ENCODE measurements at regions not wholly inside any gene's neighbourhood (a gene's known extent, or its start where the extent isn't known, plus 50 kb on each side); places are given as distances from the start of the nearest gene placed in this dataset.

GRCh38 chr1:194693244-194693643 is 1506.8 kb upstream of the B3GALT2 start:
- Mint-ChIP-seq H3K27me3 (no peaks in the 10 kb centered on the region), H3K9me3 (peaks cover 0 to 3% (median 0%) of the 10 kb centered on the region in 7 donors), H3K4me3 (no peak overlapping the region), H3K4me1 (no peaks in the 10 kb centered on the region), H3K27ac (no peak overlapping the region), H3K36me3 (no peaks in the 10 kb centered on the region)
- Histone ChIP-seq H3K27me3 (ENCODE audit: control insufficient read depth, insufficient read depth, low read length) (no peaks in the 10 kb centered on the region), H3K4me3 (ENCODE audit: low read depth, low read length) (no peak overlapping the region), H3K4me1 (ENCODE audit: control insufficient read depth, insufficient read depth, low read length, poor library complexity, severe bottlenecking) (no peaks in the 10 kb centered on the region), H3K27ac (ENCODE audit: insufficient read depth, low read length, poor library complexity, severe bottlenecking) (no peak overlapping the region), H3K9me3 (ENCODE audit: control insufficient read depth in 2 of 2, low read length in 2 of 2) (no peaks in the 10 kb centered on the region), H3K36me3 (ENCODE audit: control insufficient read depth, insufficient read depth, low read length) (no peaks in the 10 kb centered on the region)
- DNase-seq (no peak), ATAC-seq (ENCODE audit: low read depth in 2 of 2) (no peak)

DNA sequence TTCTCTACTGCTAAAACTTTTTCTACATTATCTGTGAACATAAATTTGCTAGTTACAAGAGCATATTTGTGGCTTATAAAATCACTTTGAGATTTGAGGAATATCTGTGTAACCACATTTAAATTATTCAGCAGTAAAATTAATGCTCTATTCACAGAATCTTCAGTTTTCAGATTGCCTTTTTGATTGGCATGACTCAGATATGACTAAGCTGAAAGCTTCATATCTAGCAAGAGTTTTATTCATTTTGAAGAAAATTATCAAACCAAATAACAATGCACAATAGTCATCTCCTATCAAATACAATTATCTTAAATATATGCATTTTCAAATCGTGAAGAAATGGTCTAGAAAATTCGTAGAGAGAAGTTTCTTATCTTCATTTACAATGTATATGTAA is 1498.2 kb upstream of the B3GALT2 start:
- Histone ChIP-seq H3K27me3 (ENCODE audit: control insufficient read depth, insufficient read depth, low read length) (no peaks in the 10 kb centered on the region), H3K4me3 (ENCODE audit: low read depth, low read length) (no peak overlapping the region), H3K9me3 (ENCODE audit: control insufficient read depth in 2 of 2, low read length in 2 of 2) (no peaks in the 10 kb centered on the region), H3K36me3 (ENCODE audit: control insufficient read depth, insufficient read depth, low read length) (no peaks in the 10 kb centered on the region), H3K27ac (ENCODE audit: insufficient read depth, low read length, poor library complexity, severe bottlenecking) (no peak overlapping the region), H3K4me1 (ENCODE audit: control insufficient read depth, insufficient read depth, low read length, poor library complexity, severe bottlenecking) (no peaks in the 10 kb centered on the region)
- Mint-ChIP-seq H3K9me3 (peaks cover 0 to 4% (median 0%) of the 10 kb centered on the region in 7 donors), H3K4me3 (no peak overlapping the region), H3K36me3 (no peaks in the 10 kb centered on the region), H3K27me3 (no peaks in the 10 kb centered on the region), H3K4me1 (no peaks in the 10 kb centered on the region), H3K27ac (no peak overlapping the region)
- no peak for DNase-seq
- ATAC-seq (ENCODE audit: low read depth in 2 of 2), result no peak

DNA sequence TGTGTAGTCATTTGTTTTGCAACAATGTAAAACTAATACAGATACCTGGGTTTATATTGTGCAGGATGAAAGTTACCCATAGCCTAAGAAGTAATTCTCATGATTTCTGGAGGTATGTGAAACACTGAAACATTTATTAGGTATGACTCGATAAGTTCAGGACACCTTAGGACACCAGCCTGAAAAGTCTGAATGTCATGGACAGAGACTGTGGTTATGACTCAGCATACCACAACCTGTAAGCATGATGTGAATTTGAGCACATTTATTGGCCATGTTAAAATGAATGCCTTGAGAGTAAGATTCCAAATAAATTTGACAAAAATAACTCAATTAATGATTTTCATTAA is 1471.7 kb upstream of the B3GALT2 start:
- Mint-ChIP-seq H3K36me3 (no peaks in the 10 kb centered on the region), H3K9me3 (peaks cover 0 to 10% (median 1%) of the 10 kb centered on the region in 7 donors), H3K4me1 (no peaks in the 10 kb centered on the region), H3K27me3 (no peaks in the 10 kb centered on the region), H3K27ac (no peak overlapping the region), H3K4me3 (no peak overlapping the region)
- Histone ChIP-seq H3K27ac (ENCODE audit: insufficient read depth, low read length, poor library complexity, severe bottlenecking) (no peak overlapping the region), H3K36me3 (ENCODE audit: control insufficient read depth, insufficient read depth, low read length) (no peaks in the 10 kb centered on the region), H3K27me3 (ENCODE audit: control insufficient read depth, insufficient read depth, low read length) (no peaks in the 10 kb centered on the region), H3K4me3 (ENCODE audit: low read depth, low read length) (no peak overlapping the region), H3K4me1 (ENCODE audit: control insufficient read depth, insufficient read depth, low read length, poor library complexity, severe bottlenecking) (no peaks in the 10 kb centered on the region), H3K9me3 (ENCODE audit: control insufficient read depth in 2 of 2, low read length in 2 of 2) (no peaks in the 10 kb centered on the region)
- ATAC-seq (ENCODE audit: low read depth in 2 of 2) (no peak), DNase-seq (no peak)

DNA sequence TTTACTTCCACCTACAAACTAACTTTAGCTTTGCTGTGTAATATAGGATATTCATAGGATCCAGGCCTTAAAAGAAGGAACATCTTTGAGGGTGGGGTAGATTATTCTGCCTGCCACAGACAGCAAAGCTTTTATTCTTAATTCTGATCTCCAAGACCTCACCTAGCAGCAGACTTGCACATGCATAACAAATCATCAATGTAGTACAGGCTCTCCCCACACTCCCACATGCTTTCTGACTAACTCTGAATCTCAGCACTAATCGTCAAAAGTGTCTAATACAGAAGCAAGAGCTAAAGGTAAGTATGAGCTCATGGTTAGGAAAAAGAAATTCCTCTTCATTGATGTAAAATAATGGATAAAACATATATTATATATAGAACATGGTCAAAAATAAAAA is 1468.5 kb upstream of the B3GALT2 start:
- no peak overlapping the region for H3K27ac Mint-ChIP-seq

GRCh38 chr1:194653385-194653784 is 1467.0 kb upstream of the B3GALT2 start:
- Mint-ChIP-seq H3K27ac (no peak overlapping the region), H3K9me3 (peaks cover 0 to 5% (median 0%) of the 10 kb centered on the region in 7 donors), H3K4me3 (no peak overlapping the region), H3K27me3 (no peaks in the 10 kb centered on the region), H3K4me1 (no peaks in the 10 kb centered on the region), H3K36me3 (no peaks in the 10 kb centered on the region)
- Histone ChIP-seq H3K27me3 (ENCODE audit: control insufficient read depth, insufficient read depth, low read length) (no peaks in the 10 kb centered on the region), H3K9me3 (ENCODE audit: control insufficient read depth in 2 of 2, low read length in 2 of 2) (no peaks in the 10 kb centered on the region), H3K4me3 (ENCODE audit: low read depth, low read length) (no peak overlapping the region), H3K27ac (ENCODE audit: insufficient read depth, low read length, poor library complexity, severe bottlenecking) (no peak overlapping the region), H3K36me3 (ENCODE audit: control insufficient read depth, insufficient read depth, low read length) (no peaks in the 10 kb centered on the region), H3K4me1 (ENCODE audit: control insufficient read depth, insufficient read depth, low read length, poor library complexity, severe bottlenecking) (no peaks in the 10 kb centered on the region)
- DNase-seq, result no peak
- ATAC-seq (ENCODE audit: low read depth in 2 of 2), result no peak

More for the DNA sequence above, 1468.5 kb upstream of the B3GALT2 start:
- no peak for ATAC-seq (ENCODE audit: low read depth in 2 of 2)
- Mint-ChIP-seq H3K9me3 (peaks cover 0 to 5% (median 0%) of the 10 kb centered on the region in 7 donors), H3K4me1 (no peaks in the 10 kb centered on the region), H3K36me3 (no peaks in the 10 kb centered on the region), H3K27me3 (no peaks in the 10 kb centered on the region), H3K4me3 (no peak overlapping the region)
- Histone ChIP-seq H3K27me3 (ENCODE audit: control insufficient read depth, insufficient read depth, low read length) (no peaks in the 10 kb centered on the region), H3K27ac (ENCODE audit: insufficient read depth, low read length, poor library complexity, severe bottlenecking) (no peak overlapping the region), H3K4me1 (ENCODE audit: control insufficient read depth, insufficient read depth, low read length, poor library complexity, severe bottlenecking) (no peaks in the 10 kb centered on the region), H3K36me3 (ENCODE audit: control insufficient read depth, insufficient read depth, low read length) (no peaks in the 10 kb centered on the region), H3K9me3 (ENCODE audit: control insufficient read depth in 2 of 2, low read length in 2 of 2) (no peaks in the 10 kb centered on the region), H3K4me3 (ENCODE audit: low read depth, low read length) (no peak overlapping the region)
- no peak for DNase-seq

- no peaks in the 10 kb centered on the region for H3K4me1 Mint-ChIP-seq
- Histone ChIP-seq H3K27ac (ENCODE audit: insufficient read depth, low read length, poor library complexity, severe bottlenecking) (no peak overlapping the region), H3K4me3 (ENCODE audit: low read depth, low read length) (no peak overlapping the region), H3K9me3 (ENCODE audit: control insufficient read depth in 2 of 2, low read length in 2 of 2) (no peaks in the 10 kb centered on the region), H3K36me3 (ENCODE audit: control insufficient read depth, insufficient read depth, low read length) (no peaks in the 10 kb centered on the region), H3K27me3 (ENCODE audit: control insufficient read depth, insufficient read depth, low read length) (no peaks in the 10 kb centered on the region), H3K4me1 (ENCODE audit: control insufficient read depth, insufficient read depth, low read length, poor library complexity, severe bottlenecking) (no peaks in the 10 kb centered on the region)
- no peaks in the 10 kb centered on the region for H3K36me3 Mint-ChIP-seq
- H3K27ac Mint-ChIP-seq, result no peak overlapping the region
- DNase-seq (no peak), ATAC-seq (ENCODE audit: low read depth in 2 of 2) (no peak)
- no peaks in the 10 kb centered on the region for H3K9me3 Mint-ChIP-seq
- H3K27me3 Mint-ChIP-seq, result no peaks in the 10 kb centered on the region
- no peak overlapping the region for H3K4me3 Mint-ChIP-seq
Measured at GRCh38 chr1:194647118-194647517, 1460.7 kb upstream of the B3GALT2 start.

DNA sequence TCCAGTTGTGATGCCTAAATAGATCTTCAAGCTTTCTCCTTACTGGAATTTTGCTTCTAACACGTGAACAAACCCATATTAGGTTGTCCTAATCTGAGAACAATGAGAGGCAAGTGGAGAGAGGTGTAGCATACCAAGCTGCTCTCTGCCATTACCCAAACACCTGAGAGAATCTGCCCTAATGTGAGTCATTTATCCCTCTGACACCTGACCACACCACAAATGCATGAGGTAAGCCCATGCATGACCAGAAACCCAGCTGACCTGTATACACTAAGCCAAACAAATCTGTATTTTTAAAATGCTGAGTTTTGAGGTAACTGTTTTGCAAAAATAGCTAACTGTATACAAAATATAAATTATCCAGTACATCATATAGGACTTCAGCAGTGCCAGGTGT is 1458.1 kb upstream of the B3GALT2 start:
- no peaks in the 10 kb centered on the region for H3K9me3 ChIP-seq (ENCODE audit: control insufficient read depth in 2 of 2, low read length in 2 of 2)
- no peaks in the 10 kb centered on the region for H3K36me3 Mint-ChIP-seq
- no peaks in the 10 kb centered on the region for H3K36me3 ChIP-seq (ENCODE audit: control insufficient read depth, insufficient read depth, low read length)
- no peaks in the 10 kb centered on the region for H3K27me3 ChIP-seq (ENCODE audit: control insufficient read depth, insufficient read depth, low read length)
- no peak for ATAC-seq (ENCODE audit: low read depth in 2 of 2)
- H3K4me1 ChIP-seq (ENCODE audit: control insufficient read depth, insufficient read depth, low read length, poor library complexity, severe bottlenecking), result no peaks in the 10 kb centered on the region
- H3K9me3 Mint-ChIP-seq, result peaks cover 0 to 5% (median 2%) of the 10 kb centered on the region in 7 donors
- H3K27ac ChIP-seq (ENCODE audit: insufficient read depth, low read length, poor library complexity, severe bottlenecking), result no peak overlapping the region
- no peak for DNase-seq
- H3K4me3 Mint-ChIP-seq, result no peak overlapping the region
- H3K4me3 ChIP-seq (ENCODE audit: low read depth, low read length), result no peak overlapping the region
- no peaks in the 10 kb centered on the region for H3K27me3 Mint-ChIP-seq
- H3K27ac Mint-ChIP-seq, result no peak overlapping the region
- no peaks in the 10 kb centered on the region for H3K4me1 Mint-ChIP-seq

- H3K4me3 Mint-ChIP-seq, result no peak overlapping the region
- ATAC-seq (ENCODE audit: low read depth in 2 of 2), result no peak
- no peaks in the 10 kb centered on the region for H3K4me1 ChIP-seq (ENCODE audit: control insufficient read depth, insufficient read depth, low read length, poor library complexity, severe bottlenecking)
- no peaks in the 10 kb centered on the region for H3K4me1 Mint-ChIP-seq
- no peaks in the 10 kb centered on the region for H3K36me3 Mint-ChIP-seq
- no peak for DNase-seq
- H3K4me3 ChIP-seq (ENCODE audit: low read depth, low read length), result no peak overlapping the region
- no peak overlapping the region for H3K27ac ChIP-seq (ENCODE audit: insufficient read depth, low read length, poor library complexity, severe bottlenecking)
- H3K27me3 Mint-ChIP-seq, result no peaks in the 10 kb centered on the region
- H3K27me3 ChIP-seq (ENCODE audit: control insufficient read depth, insufficient read depth, low read length), result no peaks in the 10 kb centered on the region
- H3K9me3 ChIP-seq (ENCODE audit: control insufficient read depth in 2 of 2, low read length in 2 of 2), result no peaks in the 10 kb centered on the region
- no peak overlapping the region for H3K27ac Mint-ChIP-seq
- peaks cover 2 to 9% (median 3%) of the 10 kb centered on the region in 7 donors for H3K9me3 Mint-ChIP-seq
- H3K36me3 ChIP-seq (ENCODE audit: control insufficient read depth, insufficient read depth, low read length), result no peaks in the 10 kb centered on the region
Measured at GRCh38 chr1:194640322-194640721, 1453.9 kb upstream of the B3GALT2 start.

Data from CD4-positive, CD25-positive, alpha-beta regulatory T cell (primary cell).